ENCODE measurements at regions not wholly inside any gene's neighbourhood (a gene's known extent, or its start where the extent isn't known, plus 50 kb on each side); places are given as distances from the start of the nearest gene placed in this dataset.
"Not testable (repeated sequence)": the region's sequence is repeated elsewhere in the genome, so short reads cannot be mapped to it uniquely, and the experiment has no call there.

DNA sequence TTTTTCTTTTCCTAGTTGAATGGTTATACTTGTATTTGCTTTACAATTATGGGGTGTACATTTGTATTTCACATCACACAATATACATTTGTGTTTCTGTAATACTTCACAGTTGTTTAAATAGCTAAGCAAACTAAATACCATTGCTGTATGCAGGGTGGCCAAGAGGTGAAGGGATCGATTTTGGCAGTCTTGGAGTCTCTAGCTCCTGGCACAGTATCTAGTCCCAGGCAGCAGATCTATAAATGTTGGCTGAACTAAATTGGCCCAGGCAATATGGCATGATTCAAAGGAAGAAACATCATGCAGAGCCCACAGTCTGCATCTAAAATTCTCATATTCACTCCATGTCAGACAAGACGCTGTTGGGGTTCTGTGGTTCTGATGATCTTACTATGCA is 110.1 kb upstream of the GPBP1 start:
- DNase-seq (ENCODE audit: low read depth): no peak
- no peak overlapping the region for H3K4me3 ChIP-seq (ENCODE audit: low read depth, low read length)

DNA sequence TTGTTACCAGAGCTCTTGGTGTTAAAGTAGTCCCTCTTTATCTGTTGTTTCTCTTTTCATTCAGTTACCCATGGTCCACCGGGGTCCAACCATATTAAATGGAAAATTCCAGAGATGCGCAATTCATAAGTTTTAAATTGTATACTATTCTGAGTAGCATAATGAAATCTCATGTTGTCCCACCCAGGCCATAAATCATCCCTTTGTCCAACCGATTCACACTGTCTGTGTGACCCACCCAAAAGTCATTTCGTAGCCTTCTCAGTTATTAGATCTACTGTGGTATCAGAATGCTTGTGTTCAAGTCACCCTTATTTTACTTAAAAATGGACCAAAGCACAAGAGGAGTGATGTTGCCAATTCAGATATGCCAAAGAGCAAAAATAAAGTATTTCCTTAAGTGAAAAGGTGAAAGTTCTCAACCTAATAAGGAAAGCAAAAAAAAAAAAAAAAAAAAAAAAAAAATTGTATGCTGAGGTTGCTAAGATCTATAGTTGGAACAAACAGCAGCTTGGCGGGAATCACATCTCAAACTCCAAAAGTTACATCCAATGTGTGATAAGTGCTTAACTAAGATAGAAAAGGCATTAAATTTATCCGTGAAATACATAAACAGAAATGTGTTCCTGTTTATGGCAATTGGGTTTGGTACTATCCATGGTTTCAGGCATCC is 106.8 kb upstream of the GPBP1 start:
- no peak overlapping the region for H3K4me3 ChIP-seq (ENCODE audit: low read depth, low read length)
- no peak for DNase-seq (ENCODE audit: low read depth)

GRCh38 chr5:57067597-57067924 is 106.3 kb upstream of the GPBP1 start:
- H3K4me3 ChIP-seq (ENCODE audit: low read depth, low read length): no peak overlapping the region
- peak; percentile 2 for DNase-seq (ENCODE audit: low read depth)

DNA sequence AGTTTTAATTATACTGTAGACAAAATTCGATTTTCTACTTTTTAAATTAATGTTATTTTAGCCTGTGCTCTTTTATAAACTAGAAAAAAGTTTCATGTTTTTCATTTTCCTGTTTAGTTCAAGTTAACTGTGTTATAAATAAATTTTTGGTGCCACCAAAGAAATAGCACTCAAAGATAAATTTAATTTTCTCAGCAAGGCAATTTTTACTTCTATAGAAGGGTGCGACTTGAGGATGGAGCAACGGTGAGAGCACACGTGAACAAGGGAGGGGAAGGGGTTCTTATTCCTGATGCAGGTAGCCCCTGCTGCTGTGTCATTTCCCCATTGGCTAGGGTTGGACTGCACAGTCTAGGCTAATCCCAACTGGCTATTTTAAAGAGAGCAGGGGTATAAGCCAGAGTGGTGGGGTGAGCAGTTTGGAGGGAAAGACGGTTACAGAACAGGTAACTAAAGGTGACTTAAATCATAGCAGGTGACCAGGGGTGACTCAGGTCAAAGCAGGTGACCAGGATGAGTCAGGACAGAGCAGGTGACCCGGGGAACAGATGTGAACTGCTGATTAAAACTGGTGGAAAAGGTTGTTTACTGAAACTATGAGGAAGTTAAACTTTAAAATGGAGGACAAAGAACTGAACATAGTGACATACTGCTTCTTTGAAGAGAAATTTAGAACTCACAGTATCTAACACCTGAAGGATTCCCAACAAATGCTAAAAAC is 104.6 kb upstream of the GPBP1 start:
- no peak for DNase-seq (ENCODE audit: low read depth)
- H3K4me3 ChIP-seq (ENCODE audit: low read depth, low read length): no peak overlapping the region

GRCh38 chr5:57072218-57072892 is 101.5 kb upstream of the GPBP1 start:
- no peak overlapping the region for H3K4me3 ChIP-seq (ENCODE audit: low read depth, low read length)
- DNase-seq (ENCODE audit: low read depth): no peak

DNA sequence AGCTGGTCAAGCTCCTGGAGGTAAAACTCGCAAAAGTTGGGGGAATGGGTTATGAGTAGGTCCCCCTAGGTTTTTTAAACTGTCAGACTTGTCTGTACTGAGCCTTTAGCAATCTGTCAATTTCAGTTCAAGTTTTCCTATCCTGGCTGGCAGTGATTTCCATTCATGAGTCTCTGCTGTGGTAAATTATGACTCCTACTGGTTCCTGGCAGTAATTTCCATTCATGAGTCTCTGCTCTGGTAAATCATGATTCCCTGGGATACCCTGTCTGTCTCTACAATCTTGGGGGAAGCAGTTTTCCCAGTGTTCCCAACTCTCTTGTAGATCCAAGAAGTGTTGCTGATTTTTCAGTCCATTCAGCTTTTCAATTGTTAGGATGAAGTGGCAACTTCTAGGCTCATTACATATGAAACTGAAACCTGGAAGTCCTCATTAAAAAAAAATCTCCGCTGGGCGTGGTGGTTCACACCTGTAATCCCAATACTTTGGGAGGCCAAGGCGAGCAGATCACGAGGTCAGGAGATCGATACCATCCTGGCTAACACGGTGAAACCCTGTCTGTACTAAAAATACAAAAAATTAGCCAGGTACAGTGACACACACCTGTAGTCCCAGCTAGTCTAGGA is 91.3 kb upstream of the GPBP1 start:
- DNase-seq (ENCODE audit: low read depth): no peak

GRCh38 chr5:57085306-57086081 is 88.4 kb upstream of the GPBP1 start:
- DNase-seq (ENCODE audit: low read depth): no peak
- H3K4me3 ChIP-seq (ENCODE audit: low read depth, low read length): no peak overlapping the region

More for the DNA sequence above, 91.3 kb upstream of the GPBP1 start:
- H3K4me3 ChIP-seq (ENCODE audit: low read depth, low read length): no peak overlapping the region

DNA sequence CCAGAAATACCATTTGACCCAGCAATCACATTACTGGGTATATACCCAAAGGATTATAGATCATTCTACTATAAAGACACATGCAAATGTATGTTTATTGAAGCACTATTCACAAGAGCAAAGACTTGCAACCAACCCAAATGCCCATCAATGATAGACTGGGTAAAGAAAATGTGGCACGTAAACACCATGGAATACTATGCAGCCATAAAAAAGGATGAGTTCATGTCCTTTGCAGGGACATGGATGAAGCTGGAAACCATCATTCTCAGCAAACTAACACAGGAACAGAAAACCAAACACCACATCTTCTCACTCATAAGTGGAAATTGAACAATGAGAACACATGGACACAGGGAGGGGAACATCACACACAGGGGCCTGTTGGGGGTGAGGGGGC is 85.9 kb upstream of the GPBP1 start:
- DNase-seq (ENCODE audit: low read depth); H3K4me3 ChIP-seq (ENCODE audit: low read depth, low read length): not testable (repeated sequence)

DNA sequence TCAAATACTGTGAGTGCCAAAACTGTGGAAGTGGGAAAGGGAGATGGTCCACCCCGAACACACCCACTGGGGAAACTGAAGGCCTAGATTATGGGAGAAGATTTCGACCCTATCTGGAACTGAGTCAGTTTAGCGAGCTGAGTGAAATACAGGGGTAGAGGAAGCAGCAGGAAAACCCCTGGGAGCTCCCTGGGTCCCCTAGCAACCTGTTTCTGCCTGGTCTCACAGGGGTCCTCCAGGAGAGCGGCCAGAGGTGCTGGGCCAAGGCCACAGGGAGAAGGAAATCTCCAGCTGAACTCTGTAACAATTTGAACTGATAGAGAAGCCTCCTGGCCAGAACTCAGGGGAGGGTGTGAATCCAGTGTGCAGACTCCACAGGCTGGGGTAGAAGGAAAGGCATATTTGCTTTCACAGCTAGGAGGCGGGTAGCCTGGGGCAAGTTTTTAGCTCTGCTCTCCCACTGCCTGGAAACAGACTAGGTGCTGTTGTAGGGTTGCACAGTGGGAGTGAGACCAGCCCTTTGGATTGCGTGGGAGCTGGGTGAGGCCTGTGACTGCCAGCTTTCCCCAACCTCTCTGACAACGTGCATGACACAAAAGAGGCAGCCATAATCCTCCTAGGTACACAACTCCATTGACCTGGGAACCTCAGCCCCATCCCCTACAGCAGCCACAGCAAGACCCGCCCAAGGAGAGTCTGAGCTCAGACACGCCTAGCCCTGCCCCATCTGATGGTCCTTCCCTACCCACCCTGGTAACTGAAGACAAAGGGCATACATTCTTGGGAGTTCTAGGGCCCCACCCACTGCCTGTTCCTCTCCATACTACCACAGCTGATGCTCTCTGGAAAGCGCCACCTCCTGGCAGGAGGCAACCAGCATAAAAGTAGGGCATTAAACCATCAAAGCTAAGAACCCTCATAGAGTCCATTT is 78.8 kb upstream of the GPBP1 start:
- DNase-seq (ENCODE audit: low read depth): no peak

GRCh38 chr5:57097526-57097925 is 76.3 kb upstream of the GPBP1 start:
- DNase-seq (ENCODE audit: low read depth): no peak
- H3K4me3 ChIP-seq (ENCODE audit: low read depth, low read length): no peak overlapping the region

More for the DNA sequence above, 78.8 kb upstream of the GPBP1 start:
- no peak overlapping the region for H3K4me3 ChIP-seq (ENCODE audit: low read depth, low read length)

DNA sequence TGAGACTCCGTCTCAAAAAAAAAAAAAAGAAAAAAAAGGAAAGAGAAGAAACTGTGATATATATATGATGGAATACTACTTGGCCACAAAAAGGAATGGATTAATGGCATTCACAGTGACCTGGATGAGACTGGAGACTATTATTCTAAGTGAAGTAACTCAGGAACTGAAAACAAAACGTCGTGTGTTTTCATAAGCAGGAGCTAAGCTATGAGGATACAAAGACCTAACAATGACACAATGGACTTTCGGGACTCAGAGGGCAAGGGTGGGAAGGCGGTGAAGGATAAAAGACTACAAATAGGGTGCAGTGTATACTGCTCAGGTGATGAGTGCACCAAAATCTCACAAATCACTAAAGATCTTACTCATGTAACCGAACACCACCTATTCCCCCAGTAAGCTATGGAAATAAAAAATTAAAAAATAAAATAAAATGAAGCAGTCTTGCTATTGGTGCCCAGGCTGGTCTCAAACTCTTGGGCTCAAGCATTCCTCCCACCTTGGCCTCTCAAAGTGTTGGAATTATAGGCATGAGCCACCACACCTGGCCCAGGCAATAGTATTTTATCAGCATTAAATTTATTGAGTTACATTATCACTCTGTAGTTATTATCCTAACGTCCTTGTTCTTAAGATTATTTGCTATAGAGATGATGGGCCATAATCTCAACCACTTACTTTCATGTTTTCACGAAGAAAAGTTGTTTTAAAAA is 71.5 kb upstream of the GPBP1 start:
- no peak for DNase-seq (ENCODE audit: low read depth)
- no peak overlapping the region for H3K4me3 ChIP-seq (ENCODE audit: low read depth, low read length)

- no peak overlapping the region for H3K4me3 ChIP-seq (ENCODE audit: low read depth, low read length)
- DNase-seq (ENCODE audit: low read depth): no peak
These were observed 71.0 kb upstream of the GPBP1 start for GRCh38 chr5:57102905-57103255.

GRCh38 chr5:57103317-57103907 is 70.4 kb upstream of the GPBP1 start:
- H3K4me3 ChIP-seq (ENCODE audit: low read depth, low read length): no peak overlapping the region
- no peak for DNase-seq (ENCODE audit: low read depth)

DNA sequence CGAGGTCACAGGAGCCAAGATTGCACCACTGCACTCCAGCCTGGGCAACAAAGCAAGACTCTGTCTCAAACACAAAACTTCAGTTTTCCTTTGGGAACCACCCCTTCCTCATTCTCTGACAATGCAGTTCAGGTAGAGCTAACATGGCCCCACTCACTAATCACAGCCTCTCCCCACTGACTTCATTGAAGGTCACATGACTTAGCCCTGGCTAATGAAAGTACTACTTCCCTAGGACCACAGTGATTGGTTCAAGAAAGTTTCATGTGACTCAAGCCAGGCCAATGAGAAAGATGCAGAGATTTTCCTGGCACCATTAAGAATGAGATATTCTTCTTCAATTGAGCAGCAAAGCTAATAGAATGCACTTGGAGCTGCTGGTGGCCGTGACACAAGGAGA is 67.2 kb upstream of the GPBP1 start:
- DNase-seq (ENCODE audit: low read depth): no peak

DNA sequence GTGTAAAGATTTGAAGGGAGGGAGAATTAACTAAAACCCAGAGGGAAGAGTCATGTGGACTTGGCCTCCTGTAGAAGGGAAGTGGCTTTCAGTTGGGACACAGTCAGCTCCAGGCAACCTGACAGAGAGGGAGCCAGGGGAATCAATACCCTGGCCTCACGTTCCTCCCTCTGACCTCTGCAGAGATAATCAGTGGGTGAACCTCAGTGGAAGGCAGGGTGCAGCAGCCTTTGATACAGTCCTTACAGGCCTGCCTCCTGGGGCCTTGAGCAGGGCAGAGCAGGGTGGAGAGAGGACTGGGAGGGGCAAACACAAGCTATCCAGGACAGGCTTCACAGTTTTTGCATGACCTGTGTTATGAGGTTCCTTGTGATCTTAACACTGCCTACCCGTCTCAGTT is 61.9 kb upstream of the GPBP1 start:
- H3K4me3 ChIP-seq (ENCODE audit: low read depth, low read length): no peak overlapping the region

More for the DNA sequence above, 67.2 kb upstream of the GPBP1 start:
- H3K4me3 ChIP-seq (ENCODE audit: low read depth, low read length): no peak overlapping the region

DNA sequence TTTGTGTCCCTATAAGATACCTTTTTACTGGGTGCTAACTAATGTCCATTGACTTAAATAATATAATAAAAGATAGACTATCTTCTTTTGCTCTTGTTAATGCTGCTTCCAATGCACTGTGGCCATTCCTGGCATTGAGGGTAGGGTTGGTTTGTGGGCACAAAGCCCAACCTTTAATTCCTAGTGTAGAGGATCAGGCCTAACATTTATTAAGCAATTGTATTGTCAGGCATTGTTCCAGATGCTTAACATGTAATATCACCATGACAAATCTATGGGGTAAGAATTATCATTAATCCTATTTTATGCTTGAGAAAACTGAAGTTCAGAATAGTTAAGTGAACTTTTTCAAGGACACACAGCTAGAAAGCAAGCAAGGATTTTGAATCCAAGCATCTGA is 60.4 kb upstream of the GPBP1 start:
- DNase-seq (ENCODE audit: low read depth): no peak
- no peak overlapping the region for H3K4me3 ChIP-seq (ENCODE audit: low read depth, low read length)

More for the DNA sequence above, 61.9 kb upstream of the GPBP1 start:
- DNase-seq (ENCODE audit: low read depth): no peak

DNA sequence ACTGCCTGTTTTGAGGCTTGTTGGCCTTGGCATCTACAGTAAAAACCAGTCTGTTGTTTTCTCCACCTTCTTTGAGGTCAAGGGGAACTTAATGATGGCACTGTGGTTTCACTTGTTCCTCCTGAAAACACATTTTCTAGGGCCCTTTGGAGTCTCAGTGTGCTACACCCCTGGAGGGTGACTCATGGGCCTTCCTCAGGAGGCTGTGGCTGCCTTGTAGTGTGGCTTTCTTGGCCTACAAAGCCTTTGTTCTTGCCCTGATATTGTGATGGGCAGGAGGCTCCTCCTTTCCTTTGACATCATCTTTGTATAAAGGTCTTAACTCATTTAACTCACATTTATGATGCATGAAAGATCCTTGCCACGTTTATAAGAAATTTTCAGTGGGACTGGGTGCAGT is 56.3 kb upstream of the GPBP1 start:
- DNase-seq (ENCODE audit: low read depth): no peak
- H3K4me3 ChIP-seq (ENCODE audit: low read depth, low read length): no peak overlapping the region

DNA sequence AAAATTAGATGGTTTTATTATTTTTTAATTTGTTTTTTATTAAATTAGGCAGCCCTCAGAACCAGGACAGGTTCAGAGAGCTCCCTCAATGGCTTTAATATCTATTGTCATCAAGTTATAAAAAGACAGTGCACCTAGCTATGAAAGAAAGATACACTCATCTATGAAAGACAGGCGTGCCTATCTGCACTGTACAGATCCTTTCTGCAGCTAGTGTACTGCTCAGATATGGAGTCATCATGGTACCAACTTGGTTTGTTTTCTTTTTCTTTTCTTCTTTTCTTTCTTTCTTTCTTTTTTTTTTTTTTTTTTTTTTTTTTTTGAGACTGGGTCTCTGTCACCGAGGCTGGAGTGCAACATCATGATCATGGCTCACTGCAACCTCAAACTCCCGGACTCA is 54.8 kb upstream of the GPBP1 start:
- DNase-seq (ENCODE audit: low read depth): no peak
- no peak overlapping the region for H3K4me3 ChIP-seq (ENCODE audit: low read depth, low read length)
